Tibial nerve (tissue), 4 donors: ENCODE measurements at regions not wholly inside any gene's neighbourhood (a gene's known extent, or its start where the extent isn't known, plus 50 kb on each side); places are given as distances from the start of the nearest gene placed in this dataset.

ENCODE experiments used
- DNase-seq, 2 donors: peaks; one replicate each; pipeline ENCODE4 v3.0.0-alpha.2; 2019; ENCODE audit warnings: low spot score in 2 of 2
- H3K27ac ChIP-seq, 4 donors: fragments of 200-600 bp; sonication (generic) in 3 of 4; one replicate each; pipeline ENCODE4 v1.5.1; 2017 to 2019; ENCODE audit warnings: mild to moderate bottlenecking in 1 of 4
- H3K27me3 ChIP-seq, 2 donors: fragments of 200-600 bp; sonication (generic) in 1 of 2; one replicate each; pipeline versions ENCODE4 v1.5.1 to v1.6.0; 2017 to 2019
- H3K36me3 ChIP-seq, 3 donors: fragments of 200-600 bp; sonication (generic); one replicate each; pipeline ENCODE4 v1.5.1; 2018 to 2019
- H3K4me1 ChIP-seq, 4 donors: fragments of 200-600 bp; sonication (generic) in 3 of 4; one replicate each; pipeline ENCODE4 v1.5.1; 2017 to 2019
- H3K4me3 ChIP-seq, 4 donors: fragments of 200-600 bp; sonication (generic) in 3 of 4; one replicate each; pipeline ENCODE4 v1.5.1; 2017 to 2019; ENCODE audit warnings: mild to moderate bottlenecking in 1 of 4, moderate library complexity in 1 of 4
- H3K9me3 ChIP-seq, 4 donors: fragments of 200-600 bp; sonication (generic) in 3 of 4; one replicate each; pipeline ENCODE4 v1.5.1; 2017 to 2019
- CTCF ChIP-seq, 5 experiments: fragments of 200-600 bp in 3 of 5; fragments of 450-650 bp in 2 of 5; sonication (generic) in 3 of 5; IDR thresholded peaks; one replicate each; pipeline ENCODE4 v1.5.1; 2016 to 2019; ENCODE audit warnings: antibody characterized with exemption in 5 of 5, mild to moderate bottlenecking in 3 of 5, moderate library complexity in 2 of 5
- EP300 ChIP-seq, 2 donors: sonication (generic); formaldehyde crosslinking; IDR thresholded peaks; one replicate each; pipeline ENCODE4 v1.6.1; 2017; ENCODE audit warnings: antibody characterized with exemption in 2 of 2, mild to moderate bottlenecking in 1 of 2
- POLR2A ChIP-seq, 2 donors: fragments of 450-650 bp; IDR thresholded peaks; one replicate each; pipeline ENCODE4 v1.6.1; 2017; ENCODE audit warnings: antibody characterized with exemption in 2 of 2, mild to moderate bottlenecking in 2 of 2, moderate library complexity in 2 of 2
- WGBS, 2 donors: methylation state at CpG; one replicate each; pipeline ENCODE4 v1.1.5; 2018; 5-methylcytosine and 5-hydroxymethylcytosine counted together

DNA sequence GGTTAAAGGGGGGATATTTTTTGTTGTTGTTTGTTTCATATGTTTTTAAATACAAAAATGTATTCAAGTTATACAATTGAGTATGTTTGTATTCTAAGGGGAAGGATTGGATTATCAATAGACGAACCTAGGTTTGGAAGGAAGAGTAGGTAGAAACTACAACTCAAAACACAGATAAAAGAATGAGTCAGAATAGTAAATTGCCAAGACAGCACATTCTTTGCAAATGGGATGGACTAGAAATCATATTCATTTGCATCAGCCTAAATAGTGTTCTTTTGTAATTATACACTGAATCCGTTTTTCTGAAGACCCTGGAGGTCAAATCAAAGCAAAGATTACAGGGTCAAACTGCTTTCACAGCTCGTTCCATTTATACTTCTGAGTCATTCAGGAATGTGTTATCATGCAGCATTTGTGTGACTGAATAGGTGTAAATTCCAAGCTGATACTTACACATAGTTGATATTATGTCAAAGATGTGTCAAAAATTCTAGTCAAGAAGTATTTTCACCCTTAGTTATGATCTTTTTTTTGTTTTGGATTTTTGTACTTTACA is 273.3 kb upstream of the FAT4 start:
- Histone ChIP-seq H3K36me3 (no peaks in the 10 kb centered on the region), H3K4me3 (no peak overlapping the region), H3K9me3 (no peaks in the 10 kb centered on the region), H3K4me1 (no peaks in the 10 kb centered on the region), H3K27me3 (no peaks in the 10 kb centered on the region), H3K27ac (no peak overlapping the region)
- TF ChIP-seq EP300 (IDR thresholded peaks at IDR 0.05) (no peak), POLR2A (IDR thresholded peaks at IDR 0.05) (no peak), CTCF (IDR thresholded peaks at IDR 0.05) (no peak)
- no peak for DNase-seq
- WGBS, 2 donors: 25% methylated on average over 3 of the region's 3 CpGs

DNA sequence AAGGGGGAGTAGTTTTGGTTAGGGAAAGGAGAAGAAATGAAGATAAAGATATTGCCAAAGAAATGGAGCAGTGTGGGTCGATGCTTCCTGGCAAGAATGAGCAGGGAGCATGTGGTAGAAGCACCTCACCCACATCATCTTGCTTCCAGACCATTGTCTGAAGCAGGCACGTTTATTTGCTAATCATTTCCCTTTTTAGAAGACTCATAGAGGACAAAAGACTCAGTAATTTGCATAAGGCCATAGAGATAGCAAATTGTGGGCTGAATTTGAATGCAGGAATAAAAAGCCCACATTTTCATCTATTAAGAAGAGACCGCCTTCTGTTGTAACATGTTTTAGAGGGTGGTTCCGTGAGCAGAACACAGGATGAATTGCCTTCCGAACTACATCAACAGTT is 275.2 kb upstream of the FAT4 start:
- H3K36me3 ChIP-seq: no peaks in the 10 kb centered on the region
- H3K9me3 ChIP-seq: no peaks in the 10 kb centered on the region
- no peak for TF ChIP-seq CTCF (IDR thresholded peaks at IDR 0.05)
- TF ChIP-seq EP300 (IDR thresholded peaks at IDR 0.05): no peak
- no peak for TF ChIP-seq POLR2A (IDR thresholded peaks at IDR 0.05)
- H3K4me3 ChIP-seq: no peak overlapping the region
- H3K27me3 ChIP-seq: no peaks in the 10 kb centered on the region
- WGBS, 2 donors: 64 to 66% methylated on average over 5 of the region's 5 CpGs
- no peak for DNase-seq
- no peaks in the 10 kb centered on the region for H3K4me1 ChIP-seq
- no peak overlapping the region for H3K27ac ChIP-seq

- TF ChIP-seq CTCF (IDR thresholded peaks at IDR 0.05) (no peak), POLR2A (IDR thresholded peaks at IDR 0.05) (no peak), EP300 (IDR thresholded peaks at IDR 0.05) (no peak)
- Histone ChIP-seq H3K27ac (no peak overlapping the region), H3K27me3 (no peaks in the 10 kb centered on the region), H3K4me1 (no peaks in the 10 kb centered on the region), H3K4me3 (no peak overlapping the region), H3K9me3 (peaks cover 0 to 4% (median 0%) of the 10 kb centered on the region in 4 donors), H3K36me3 (no peaks in the 10 kb centered on the region)
- WGBS, 2 donors: 86 to 88% methylated on average over 6 of the region's 6 CpGs
- DNase-seq: no peak
Observed at GRCh38 chr4:125022855-125023501, 291.8 kb upstream of the FAT4 start.

GRCh38 chr4:125021189-125021588 is 293.6 kb upstream of the FAT4 start:
- no peaks in the 10 kb centered on the region for H3K27me3 ChIP-seq
- H3K36me3 ChIP-seq: no peaks in the 10 kb centered on the region
- no peak for DNase-seq
- H3K4me3 ChIP-seq: no peak overlapping the region
- 40 to 46% methylated on average over 1 of the region's 1 CpG for WGBS, 2 donors
- TF ChIP-seq EP300 (IDR thresholded peaks at IDR 0.05) (no peak), CTCF (IDR thresholded peaks at IDR 0.05) (no peak), POLR2A (IDR thresholded peaks at IDR 0.05) (no peak)
- no peaks in the 10 kb centered on the region for H3K4me1 ChIP-seq
- H3K27ac ChIP-seq: no peak overlapping the region
- peaks cover 0 to 4% (median 0%) of the 10 kb centered on the region in 4 donors for H3K9me3 ChIP-seq

DNA sequence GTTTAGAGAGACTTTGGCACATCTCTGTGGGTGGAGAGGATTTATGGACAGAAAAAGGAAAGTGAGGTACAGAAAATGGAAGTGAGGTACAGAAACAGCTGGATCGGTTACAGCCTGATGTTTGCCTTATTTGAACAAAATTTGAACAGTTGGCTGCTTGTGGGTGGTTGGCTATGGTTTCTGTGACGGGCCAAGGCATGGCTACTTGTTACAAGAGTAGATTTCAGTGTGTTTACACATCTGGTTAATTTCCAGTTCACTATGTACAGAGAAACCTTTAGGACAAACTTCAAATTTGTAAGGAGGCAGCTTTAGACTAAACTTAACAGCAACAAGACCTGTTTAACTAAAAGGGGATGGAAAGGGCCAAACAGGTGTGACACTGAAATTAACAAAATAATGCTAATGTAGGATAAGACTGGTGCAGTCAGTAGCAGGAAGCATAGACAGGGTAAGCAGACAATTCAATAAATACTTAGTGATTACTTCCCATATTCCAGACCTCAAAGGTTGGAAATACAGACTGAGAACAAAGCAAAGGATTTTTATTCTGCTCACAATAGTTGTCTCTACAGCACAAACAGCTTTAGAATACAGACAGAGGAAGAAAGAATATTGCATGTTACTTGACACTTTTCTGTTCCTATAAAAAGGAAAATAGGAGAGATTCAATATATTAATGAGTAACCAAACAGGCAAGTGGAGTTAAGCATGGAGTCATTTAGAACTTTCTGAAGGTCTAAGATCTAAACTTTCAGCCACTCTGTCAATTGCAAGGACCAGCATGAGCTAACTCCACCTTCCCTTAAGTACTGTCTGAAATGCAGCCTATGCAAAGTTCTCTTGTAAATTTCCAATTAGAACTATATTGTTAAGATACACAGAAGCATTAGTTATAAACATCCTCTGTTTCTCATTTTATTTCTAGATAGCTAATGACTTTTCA is 294.4 kb upstream of the FAT4 start:
- H3K9me3 ChIP-seq: peaks cover 0 to 4% (median 0%) of the 10 kb centered on the region in 4 donors
- H3K4me3 ChIP-seq: no peak overlapping the region
- DNase-seq: no peak
- no peak for TF ChIP-seq CTCF (IDR thresholded peaks at IDR 0.05)
- TF ChIP-seq POLR2A (IDR thresholded peaks at IDR 0.05): no peak
- no peak for TF ChIP-seq EP300 (IDR thresholded peaks at IDR 0.05)
- no peaks in the 10 kb centered on the region for H3K4me1 ChIP-seq
- H3K36me3 ChIP-seq: no peaks in the 10 kb centered on the region
- no peak overlapping the region for H3K27ac ChIP-seq
- H3K27me3 ChIP-seq: no peaks in the 10 kb centered on the region
- WGBS, 2 donors: 74 to 78% methylated on average over 2 of the region's 2 CpGs
